ENCODE measurements at regions not wholly inside any gene's neighbourhood (a gene's known extent, or its start where the extent isn't known, plus 50 kb on each side); places are given as distances from the start of the nearest gene placed in this dataset.
"Not testable (repeated sequence)": the region's sequence is repeated elsewhere in the genome, so short reads cannot be mapped to it uniquely, and the experiment has no call there.

GRCh38 chr13:22866221-22866620 lies 314.6 kb upstream of the SGCG start:
- Mint-ChIP-seq H3K4me3 (no peak overlapping the region), H3K4me1 (no peaks in the 10 kb centered on the region), H3K36me3 (no peaks in the 10 kb centered on the region), H3K9me3 (peaks cover 6% of the 10 kb centered on the region), H3K27ac (no peak overlapping the region), H3K27me3 (no peaks in the 10 kb centered on the region)

GRCh38 chr13:22871231-22871630 lies 309.5 kb upstream of the SGCG start:
- no peak overlapping the region for H3K4me3 Mint-ChIP-seq
- no peaks in the 10 kb centered on the region for H3K36me3 Mint-ChIP-seq
- no peaks in the 10 kb centered on the region for H3K4me1 Mint-ChIP-seq
- no peaks in the 10 kb centered on the region for H3K27me3 Mint-ChIP-seq
- no peak overlapping the region for H3K27ac Mint-ChIP-seq
- H3K9me3 Mint-ChIP-seq, result peaks cover 13% of the 10 kb centered on the region

DNA sequence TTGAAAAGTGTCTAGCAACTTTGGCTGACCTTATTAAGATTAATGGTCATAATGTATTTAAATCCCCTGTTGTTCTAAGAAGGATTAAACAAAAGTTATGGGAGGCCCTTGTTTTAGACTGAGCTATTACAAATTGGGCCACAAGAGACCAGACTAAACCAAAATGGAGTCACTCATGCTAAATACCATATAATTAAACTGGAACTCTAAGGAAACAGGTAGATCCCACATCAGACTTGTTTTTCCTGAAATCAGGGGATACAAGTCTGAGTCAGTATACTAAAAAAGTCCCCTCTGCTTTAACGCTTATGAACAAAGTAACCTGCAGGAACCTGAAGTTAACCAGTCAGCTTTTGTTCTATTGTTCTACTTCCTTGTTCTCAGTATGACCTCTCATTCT lies 305.9 kb upstream of the SGCG start:
- H3K4me1 Mint-ChIP-seq, result no peaks in the 10 kb centered on the region
- no peak overlapping the region for H3K27ac Mint-ChIP-seq
- H3K27me3 Mint-ChIP-seq, result no peaks in the 10 kb centered on the region
- H3K9me3 Mint-ChIP-seq, result peaks cover 13% of the 10 kb centered on the region
- no peaks in the 10 kb centered on the region for H3K36me3 Mint-ChIP-seq
- no peak overlapping the region for H3K4me3 Mint-ChIP-seq

DNA sequence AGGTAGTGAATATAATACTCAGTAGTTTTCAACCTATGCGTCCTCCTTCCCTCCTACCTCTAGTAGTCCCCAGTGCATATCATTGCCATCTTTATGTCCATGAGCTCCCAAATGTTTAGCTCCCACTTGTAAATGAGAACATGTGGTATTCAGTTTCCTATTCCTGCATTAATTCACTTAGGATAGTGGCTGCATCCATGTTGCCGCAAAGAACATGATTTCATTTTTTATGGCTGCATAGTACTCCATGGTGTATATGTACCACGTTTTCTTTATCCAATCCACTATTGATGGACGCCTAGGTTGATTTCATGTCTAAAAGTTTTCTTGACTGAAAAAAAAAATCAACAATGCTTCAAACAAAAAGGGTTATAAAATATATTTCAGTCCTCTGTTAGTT lies 303.4 kb upstream of the SGCG start:
- Mint-ChIP-seq H3K9me3 (peaks cover 2% of the 10 kb centered on the region), H3K4me3 (no peak overlapping the region), H3K4me1 (no peaks in the 10 kb centered on the region), H3K36me3 (no peaks in the 10 kb centered on the region), H3K27me3 (no peaks in the 10 kb centered on the region), H3K27ac (no peak overlapping the region)

- H3K4me3 Mint-ChIP-seq, result no peak overlapping the region
- no peaks in the 10 kb centered on the region for H3K4me1 Mint-ChIP-seq
- H3K27me3 Mint-ChIP-seq, result no peaks in the 10 kb centered on the region
- no peaks in the 10 kb centered on the region for H3K9me3 Mint-ChIP-seq
- no peak overlapping the region for H3K27ac Mint-ChIP-seq
- H3K36me3 Mint-ChIP-seq, result no peaks in the 10 kb centered on the region
Observed at GRCh38 chr13:22880741-22881720, 299.7 kb upstream of the SGCG start.

- not testable (repeated sequence) for H3K4me3 Mint-ChIP-seq, H3K36me3 Mint-ChIP-seq, H3K4me1 Mint-ChIP-seq, H3K27ac Mint-ChIP-seq, H3K9me3 Mint-ChIP-seq, H3K27me3 Mint-ChIP-seq
Observed at GRCh38 chr13:22881721-22882608, 298.8 kb upstream of the SGCG start.

- Mint-ChIP-seq H3K9me3 (no peaks in the 10 kb centered on the region), H3K27ac (no peak overlapping the region), H3K27me3 (no peaks in the 10 kb centered on the region), H3K4me1 (no peaks in the 10 kb centered on the region), H3K4me3 (no peak overlapping the region), H3K36me3 (no peaks in the 10 kb centered on the region)
Observed at GRCh38 chr13:22883262-22883840, 297.4 kb upstream of the SGCG start.

- no peaks in the 10 kb centered on the region for H3K9me3 Mint-ChIP-seq
- no peaks in the 10 kb centered on the region for H3K4me1 Mint-ChIP-seq
- no peak overlapping the region for H3K4me3 Mint-ChIP-seq
- no peaks in the 10 kb centered on the region for H3K36me3 Mint-ChIP-seq
- no peak overlapping the region for H3K27ac Mint-ChIP-seq
- no peaks in the 10 kb centered on the region for H3K27me3 Mint-ChIP-seq
Observed at GRCh38 chr13:22883956-22884355, 296.8 kb upstream of the SGCG start.

DNA sequence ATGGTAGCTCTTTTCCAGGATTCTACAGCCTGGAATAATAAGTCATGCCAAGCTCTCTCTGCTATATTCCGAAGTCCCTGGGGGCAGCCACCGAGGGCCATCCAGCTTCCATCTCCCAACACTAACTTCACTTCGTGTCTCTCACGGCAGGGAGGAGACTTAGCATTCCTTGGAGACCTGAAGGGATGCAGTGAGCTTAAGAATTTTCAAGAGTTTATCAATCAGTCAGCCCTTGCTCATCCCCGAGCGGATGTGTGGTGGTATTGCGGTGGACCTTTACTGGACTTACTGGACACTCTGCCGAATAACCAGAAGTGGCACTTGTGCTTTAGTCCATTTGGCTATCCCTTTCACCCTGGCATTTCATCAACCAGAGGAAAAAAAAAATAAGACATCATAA lies 294.7 kb upstream of the SGCG start:
- H3K4me1 Mint-ChIP-seq, H3K9me3 Mint-ChIP-seq, H3K27ac Mint-ChIP-seq, H3K27me3 Mint-ChIP-seq, H3K36me3 Mint-ChIP-seq, H3K4me3 Mint-ChIP-seq: not testable (repeated sequence)

DNA sequence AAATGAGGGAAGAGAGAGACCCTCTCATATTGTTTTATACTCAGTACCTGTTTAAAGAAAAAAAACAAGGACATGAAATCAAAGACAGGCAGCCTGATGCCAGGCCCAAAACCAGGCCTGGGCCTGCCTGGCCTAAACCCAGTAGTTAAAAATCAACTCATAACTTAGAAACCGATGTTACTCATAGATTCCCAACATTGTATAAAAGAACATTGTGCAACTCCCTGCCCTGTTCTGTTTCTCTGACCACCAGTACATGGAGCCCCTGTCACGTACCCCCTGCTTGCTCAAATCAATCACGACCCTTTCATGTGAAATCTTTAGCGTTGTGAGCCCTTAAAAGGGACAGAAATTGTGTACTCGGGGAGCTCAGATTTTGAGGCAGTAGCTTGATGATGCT lies 291.4 kb upstream of the SGCG start:
- not testable (repeated sequence) for H3K27me3 Mint-ChIP-seq, H3K27ac Mint-ChIP-seq, H3K36me3 Mint-ChIP-seq, H3K4me3 Mint-ChIP-seq, H3K4me1 Mint-ChIP-seq, H3K9me3 Mint-ChIP-seq

DNA sequence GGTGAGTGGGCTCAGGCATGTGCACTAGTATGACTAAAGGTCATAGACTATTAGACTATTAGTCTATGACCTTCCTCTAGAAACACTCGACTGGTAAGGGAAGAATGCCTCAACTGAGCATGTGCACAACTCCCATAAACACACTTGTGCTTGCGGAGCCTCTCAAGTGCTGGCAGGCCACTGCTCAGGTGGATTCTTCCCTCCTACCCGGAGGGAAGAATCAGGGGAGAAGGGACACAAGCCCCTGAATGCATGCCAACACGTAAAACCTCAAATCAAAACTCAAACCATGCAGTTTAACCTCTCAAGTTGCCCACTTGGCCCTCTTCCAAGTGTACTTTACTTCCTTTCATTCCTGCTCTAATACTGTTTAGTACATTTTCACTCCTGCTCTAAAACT lies 287.6 kb upstream of the SGCG start:
- no peaks in the 10 kb centered on the region for H3K4me1 Mint-ChIP-seq
- peaks cover 4% of the 10 kb centered on the region for H3K9me3 Mint-ChIP-seq
- no peaks in the 10 kb centered on the region for H3K27me3 Mint-ChIP-seq

GRCh38 chr13:22893777-22894176 lies 287.0 kb upstream of the SGCG start:
- Mint-ChIP-seq H3K4me1 (no peaks in the 10 kb centered on the region), H3K27ac (no peak overlapping the region)

More for the DNA sequence above, 287.6 kb upstream of the SGCG start:
- Mint-ChIP-seq H3K4me3 (no peak overlapping the region), H3K27ac (no peak overlapping the region), H3K36me3 (no peaks in the 10 kb centered on the region)

DNA sequence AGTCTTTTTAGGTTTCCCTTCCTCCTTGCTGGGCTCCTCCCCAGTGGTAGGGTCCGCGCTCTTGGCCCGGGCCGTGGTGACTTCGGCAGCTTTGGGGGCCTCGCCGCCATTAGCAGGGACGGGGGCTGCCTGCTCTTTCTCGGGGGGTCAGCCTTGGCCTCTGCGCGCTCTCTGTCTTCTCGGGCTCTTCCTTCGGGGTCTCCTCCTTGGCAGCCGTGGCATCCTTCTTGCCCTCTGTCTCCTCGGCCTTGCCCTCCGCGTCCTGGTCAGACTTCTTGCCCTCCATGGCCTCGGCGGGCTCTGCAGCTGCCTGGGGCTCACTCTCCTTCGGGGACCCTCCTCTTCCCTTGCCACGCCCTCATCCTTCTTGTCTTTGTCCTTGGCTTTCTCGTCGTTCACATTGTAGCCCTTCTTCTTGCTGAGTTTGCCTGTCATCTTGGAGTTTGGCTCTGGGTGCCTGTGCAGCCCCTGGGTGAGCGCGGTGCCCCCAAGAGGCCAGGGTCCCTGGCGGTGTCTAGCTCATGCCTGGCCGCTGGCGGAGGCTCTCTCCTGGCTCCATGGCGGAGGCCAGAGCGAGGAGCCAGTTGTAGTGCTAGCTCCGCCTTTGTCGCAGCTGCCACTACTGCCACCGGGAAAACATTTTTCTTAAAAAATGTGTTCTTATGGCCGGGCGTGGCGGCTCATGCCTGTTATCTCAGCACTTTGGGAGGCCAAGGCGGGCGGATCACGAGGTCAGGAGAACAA lies 283.0 kb upstream of the SGCG start:
- H3K4me3 Mint-ChIP-seq, result no peak overlapping the region
- no peaks in the 10 kb centered on the region for H3K36me3 Mint-ChIP-seq
- no peaks in the 10 kb centered on the region for H3K4me1 Mint-ChIP-seq
- no peaks in the 10 kb centered on the region for H3K27me3 Mint-ChIP-seq
- H3K27ac Mint-ChIP-seq, result no peak overlapping the region
- H3K9me3 Mint-ChIP-seq, result no peaks in the 10 kb centered on the region

More at GRCh38 chr13:22893777-22894176, 287.0 kb upstream of the SGCG start:
- Mint-ChIP-seq H3K9me3 (peaks cover 4% of the 10 kb centered on the region), H3K4me3 (no peak overlapping the region), H3K27me3 (no peaks in the 10 kb centered on the region), H3K36me3 (no peaks in the 10 kb centered on the region)

DNA sequence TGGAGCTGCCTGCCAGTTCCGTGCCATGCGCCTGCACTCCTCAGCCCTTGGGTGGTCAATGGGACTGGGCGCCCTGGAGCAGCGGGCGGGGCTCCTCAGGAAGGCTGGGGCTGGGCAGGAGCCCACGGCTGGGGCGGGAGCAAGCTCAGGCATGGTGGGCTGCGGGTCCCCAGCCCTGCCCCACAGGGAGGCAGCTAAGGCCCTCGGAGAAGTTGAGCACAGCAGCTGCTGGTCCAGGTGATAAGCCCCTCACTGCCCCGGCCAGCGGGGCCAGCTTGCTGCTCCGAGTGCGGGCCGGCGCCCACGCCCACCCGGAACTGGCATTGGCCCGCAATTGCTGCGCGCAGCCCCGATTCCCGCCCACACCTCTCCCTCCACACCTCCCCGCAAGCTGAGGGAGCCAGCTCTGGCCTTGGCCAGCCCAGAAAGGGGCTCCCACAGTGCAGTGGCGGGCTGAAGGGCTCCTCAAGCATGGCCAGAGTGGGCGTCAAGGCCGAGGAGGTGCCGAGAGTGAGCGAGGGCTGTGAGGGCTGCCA lies 280.3 kb upstream of the SGCG start:
- H3K9me3 Mint-ChIP-seq, H3K4me3 Mint-ChIP-seq, H3K4me1 Mint-ChIP-seq, H3K27me3 Mint-ChIP-seq, H3K27ac Mint-ChIP-seq, H3K36me3 Mint-ChIP-seq: not testable (repeated sequence)

GRCh38 chr13:22903301-22903700 lies 277.5 kb upstream of the SGCG start:
- no peaks in the 10 kb centered on the region for H3K9me3 Mint-ChIP-seq
- no peaks in the 10 kb centered on the region for H3K27me3 Mint-ChIP-seq
- H3K27ac Mint-ChIP-seq, result no peak overlapping the region
- no peak overlapping the region for H3K4me3 Mint-ChIP-seq
- H3K4me1 Mint-ChIP-seq, result no peaks in the 10 kb centered on the region
- no peaks in the 10 kb centered on the region for H3K36me3 Mint-ChIP-seq
